Astrocyte of the spinal cord (primary cell): ENCODE measurements at regions not wholly inside any gene's neighbourhood (a gene's known extent, or its start where the extent isn't known, plus 50 kb on each side); places are given as distances from the start of the nearest gene placed in this dataset.

Experiments
- DNase-seq: peaks from one replicate; pipeline ENCODE4 v3.0.0; 2011; ENCODE audit warnings: low read depth, low spot score
- H3K4me3 ChIP-seq: 2 replicates; pipeline ENCODE4 v1.5.1; 2011; ENCODE audit warnings: low read depth, mild to moderate bottlenecking, low read length, moderate library complexity
- in situ Hi-C: cut with HindIII; loops from 2 replicates; pipeline ENCODE4 v1.10.0; 2017; ENCODE audit warnings: low sequenced_read_pairs
- TF ChIP-seq, protein P1 (sequence below): IDR thresholded peaks from 2 replicates; pipeline ENCODE4 v1.5.1; 2012; ENCODE audit warnings: low read depth, mild to moderate bottlenecking, low read length, inconsistent platforms

DNA sequence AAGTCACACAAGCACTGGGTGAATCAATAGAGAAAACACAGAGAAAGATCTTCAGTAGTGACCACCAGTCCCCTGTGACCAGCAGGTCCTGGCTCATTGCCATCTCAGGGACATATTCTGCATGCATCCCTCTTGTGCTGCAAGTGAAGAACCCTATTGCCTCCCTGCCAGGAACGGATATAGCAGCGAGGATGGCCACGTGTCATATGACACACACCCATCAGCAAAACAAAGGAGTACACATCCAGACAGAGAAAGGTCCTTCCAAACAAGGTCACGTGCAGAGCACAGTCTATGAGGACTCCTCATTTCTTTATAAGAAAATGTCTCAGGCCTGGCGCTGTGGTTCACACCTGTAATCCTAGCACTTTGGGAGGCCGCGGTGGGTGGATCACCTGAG is 638.4 kb downstream of the FLRT2 start:
- no peak overlapping the region for H3K4me3 ChIP-seq
- TF ChIP-seq, protein P1, sequence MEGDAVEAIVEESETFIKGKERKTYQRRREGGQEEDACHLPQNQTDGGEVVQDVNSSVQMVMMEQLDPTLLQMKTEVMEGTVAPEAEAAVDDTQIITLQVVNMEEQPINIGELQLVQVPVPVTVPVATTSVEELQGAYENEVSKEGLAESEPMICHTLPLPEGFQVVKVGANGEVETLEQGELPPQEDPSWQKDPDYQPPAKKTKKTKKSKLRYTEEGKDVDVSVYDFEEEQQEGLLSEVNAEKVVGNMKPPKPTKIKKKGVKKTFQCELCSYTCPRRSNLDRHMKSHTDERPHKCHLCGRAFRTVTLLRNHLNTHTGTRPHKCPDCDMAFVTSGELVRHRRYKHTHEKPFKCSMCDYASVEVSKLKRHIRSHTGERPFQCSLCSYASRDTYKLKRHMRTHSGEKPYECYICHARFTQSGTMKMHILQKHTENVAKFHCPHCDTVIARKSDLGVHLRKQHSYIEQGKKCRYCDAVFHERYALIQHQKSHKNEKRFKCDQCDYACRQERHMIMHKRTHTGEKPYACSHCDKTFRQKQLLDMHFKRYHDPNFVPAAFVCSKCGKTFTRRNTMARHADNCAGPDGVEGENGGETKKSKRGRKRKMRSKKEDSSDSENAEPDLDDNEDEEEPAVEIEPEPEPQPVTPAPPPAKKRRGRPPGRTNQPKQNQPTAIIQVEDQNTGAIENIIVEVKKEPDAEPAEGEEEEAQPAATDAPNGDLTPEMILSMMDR: no peak
- in situ Hi-C loops: no loop called here
- no peak for DNase-seq

DNA sequence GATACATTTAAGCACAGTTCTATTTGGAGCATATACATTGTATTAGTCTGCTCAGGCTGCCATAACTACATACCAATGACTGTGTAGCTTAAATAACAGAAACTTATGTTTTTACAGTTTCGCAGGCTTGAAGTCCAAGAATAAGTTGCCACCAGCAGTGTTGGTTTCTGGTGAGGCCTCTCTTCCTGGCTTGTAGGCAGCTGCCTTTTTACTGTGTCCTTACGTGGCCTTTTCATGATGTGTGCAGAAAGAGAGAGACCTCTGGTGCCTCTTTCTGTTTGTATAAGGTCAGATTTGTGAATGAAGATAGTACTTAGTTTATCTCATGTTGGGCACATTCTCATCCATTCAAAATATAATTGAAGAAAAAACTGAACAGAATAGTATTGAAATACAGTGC is 636.6 kb downstream of the FLRT2 start:
- in situ Hi-C loops: no loop called here

DNA sequence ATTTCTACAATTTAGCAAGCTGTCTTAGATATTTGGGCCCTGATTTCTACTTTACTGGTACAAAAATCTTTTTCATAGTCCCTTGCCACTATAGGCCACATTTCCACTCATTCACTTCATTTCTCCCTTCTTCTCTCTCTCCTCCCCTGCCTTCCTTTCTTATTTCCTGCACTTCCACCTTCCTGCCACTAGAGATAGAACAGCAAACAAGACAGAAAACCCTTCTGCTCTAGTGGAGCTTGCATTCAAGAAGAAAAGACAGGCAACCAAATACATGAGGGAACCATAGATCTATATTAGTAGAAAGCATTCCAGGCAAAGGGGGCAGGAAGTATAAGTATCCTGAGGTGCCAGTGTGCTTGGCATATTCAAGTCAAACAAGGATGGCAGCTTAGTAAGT is 623.5 kb downstream of the FLRT2 start:
- DNase-seq: no peak
- in situ Hi-C loops: no loop called here

More for the DNA sequence above, 636.6 kb downstream of the FLRT2 start:
- TF ChIP-seq, protein P1: no peak
- H3K4me3 ChIP-seq: no peak overlapping the region
- DNase-seq: no peak

DNA sequence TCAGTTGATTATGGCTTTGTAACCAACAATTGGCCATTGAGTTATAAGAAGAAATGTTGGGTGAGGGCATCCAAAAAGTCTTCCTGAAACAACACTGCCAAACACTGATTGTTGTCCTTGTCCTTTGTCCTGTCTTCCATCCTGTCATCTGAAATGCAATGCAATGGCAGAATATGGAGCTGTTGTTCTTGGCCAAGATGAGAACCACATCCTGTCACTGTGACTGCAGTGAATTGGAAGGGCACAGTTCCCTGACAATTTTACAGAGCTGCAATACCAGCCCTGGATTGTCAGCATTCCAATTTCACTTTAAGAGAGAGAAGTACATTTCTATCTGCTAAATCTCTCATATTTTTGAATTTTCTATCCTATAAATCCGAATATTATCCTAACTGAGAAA is 613.3 kb downstream of the FLRT2 start:
- H3K4me3 ChIP-seq: no peak overlapping the region
- no peak for DNase-seq
- TF ChIP-seq, protein P1: no peak
- in situ Hi-C loops: no loop called here

More for the DNA sequence above, 623.5 kb downstream of the FLRT2 start:
- no peak overlapping the region for H3K4me3 ChIP-seq
- TF ChIP-seq, protein P1: no peak

DNA sequence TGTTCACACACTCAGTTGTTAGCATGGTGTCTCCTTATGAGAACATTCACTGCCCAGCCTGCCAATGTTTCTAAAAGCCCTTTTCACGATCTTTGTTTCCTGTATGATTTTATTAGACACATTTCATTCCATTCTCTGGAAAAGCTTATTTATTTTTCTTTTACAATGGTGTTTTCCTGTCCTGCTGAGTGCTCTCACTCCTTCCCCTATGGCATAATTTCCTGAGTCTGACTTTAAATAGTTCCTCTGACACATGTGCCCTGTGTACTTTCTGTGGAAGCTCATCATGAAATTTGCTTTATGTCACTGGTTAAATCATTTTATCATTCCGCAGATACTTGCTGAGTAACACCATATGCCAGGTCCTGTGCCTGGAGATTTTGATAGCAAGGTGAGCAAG is 612.0 kb downstream of the FLRT2 start:
- in situ Hi-C loops: no loop called here
- H3K4me3 ChIP-seq: no peak overlapping the region
- TF ChIP-seq, protein P1: no peak
- no peak for DNase-seq

DNA sequence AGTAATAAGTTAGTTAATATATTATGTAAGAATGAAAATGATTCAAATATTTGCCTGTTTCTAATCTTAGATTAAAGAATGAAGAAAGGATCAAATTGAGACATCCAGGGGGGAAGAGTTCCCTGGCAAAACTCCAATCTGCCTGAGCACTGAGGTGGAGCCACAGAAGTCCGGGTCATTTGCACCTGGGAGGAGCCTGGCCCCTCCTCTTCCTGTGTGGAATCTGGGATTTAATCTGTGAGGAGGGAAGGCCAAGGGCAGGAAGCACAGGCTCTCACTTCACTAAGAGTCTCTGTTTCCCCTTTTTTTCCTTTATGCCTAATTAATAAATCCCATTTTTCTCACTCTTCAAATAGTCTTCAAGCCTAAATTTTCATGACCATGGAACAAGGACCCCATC is 599.5 kb downstream of the FLRT2 start:
- TF ChIP-seq, protein P1: no peak
- no peak overlapping the region for H3K4me3 ChIP-seq
- in situ Hi-C loops: no loop called here
- no peak for DNase-seq

DNA sequence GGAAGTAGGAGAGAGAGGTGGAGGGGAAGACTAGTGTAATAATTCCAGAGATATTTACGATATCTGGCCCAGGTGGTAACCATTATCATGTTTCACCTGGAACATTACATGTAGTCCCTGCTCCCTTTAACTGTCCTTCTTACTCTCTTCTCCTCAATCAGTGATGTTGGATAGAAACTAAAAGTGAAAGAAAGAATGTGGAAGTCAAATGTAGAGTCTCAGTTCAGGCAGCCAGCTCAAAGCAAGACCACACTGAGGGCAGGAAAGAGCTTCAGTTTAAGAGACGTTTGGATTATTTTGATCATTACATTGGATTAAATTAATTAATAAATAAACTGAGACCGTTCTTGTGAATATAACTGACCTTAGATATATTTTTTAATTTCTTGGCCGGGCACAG is 594.4 kb downstream of the FLRT2 start:
- no peak overlapping the region for H3K4me3 ChIP-seq

More for the DNA sequence above, 594.4 kb downstream of the FLRT2 start:
- TF ChIP-seq, protein P1: no peak
- no peak for DNase-seq
- in situ Hi-C loops: no loop called here
